Thymus (tissue), 11 donors: ENCODE measurements at regions not wholly inside any gene's neighbourhood (a gene's known extent, or its start where the extent isn't known, plus 50 kb on each side); places are given as distances from the start of the nearest gene placed in this dataset.
"Not testable (repeated sequence)": the region's sequence is repeated elsewhere in the genome, so short reads cannot be mapped to it uniquely, and the experiment has no call there.

Experiments used
- DNase-seq, 9 donors: peaks; one replicate each; pipeline ENCODE4 v3.0.0-alpha.2; 2013; ENCODE audit warnings: low spot score in 9 of 9, low read depth in 6 of 9, missing footprints in 1 of 9
- H3K27ac ChIP-seq, 2 donors: one replicate each; pipeline ENCODE4 v1.5.1; 2013; ENCODE audit warnings: control low read depth in 1 of 2, low read depth in 1 of 2, low read length in 1 of 2, mild to moderate bottlenecking in 1 of 2, moderate library complexity in 1 of 2
- H3K27me3 ChIP-seq, 2 donors: one replicate each; pipeline ENCODE4 v1.5.1; 2013; ENCODE audit warnings: low read length in 1 of 2; ENCODE audit not compliant: control insufficient read depth in 2 of 2, insufficient read depth in 1 of 2
- H3K36me3 ChIP-seq, 2 donors: one replicate each; pipeline ENCODE4 v1.5.1; 2013; ENCODE audit warnings: low read length in 1 of 2, mild to moderate bottlenecking in 1 of 2, moderate library complexity in 1 of 2; ENCODE audit not compliant: control insufficient read depth in 2 of 2, insufficient read depth in 2 of 2
- H3K4me1 ChIP-seq, 2 donors: one replicate each; pipeline ENCODE4 v1.5.1; 2013; ENCODE audit warnings: low read length in 2 of 2; ENCODE audit not compliant: control insufficient read depth in 2 of 2, insufficient read depth in 2 of 2
- H3K4me3 ChIP-seq, 2 donors: one replicate each; pipeline ENCODE4 v1.5.1; 2013; ENCODE audit warnings: low read length in 2 of 2, control low read depth in 1 of 2, mild to moderate bottlenecking in 1 of 2
- H3K9me3 ChIP-seq, 2 donors: one replicate each; pipeline ENCODE4 v1.5.1; 2013; ENCODE audit warnings: low read length in 1 of 2, mild to moderate bottlenecking in 1 of 2; ENCODE audit not compliant: control insufficient read depth in 2 of 2, insufficient read depth in 1 of 2
- WGBS: extraction: QIAGEN DNeasy Blood & Tissue Kit; methylation state at CpG from one replicate; pipeline ENCODE4 v1.1.7; 2013; 5-methylcytosine and 5-hydroxymethylcytosine counted together
- donor health status: healthy.

- H3K9me3 ChIP-seq: no peaks in the 10 kb centered on the region
- no peaks in the 10 kb centered on the region for H3K4me1 ChIP-seq
- WGBS: 96% methylated on average over 12 of the region's 12 CpGs
- no peaks in the 10 kb centered on the region for H3K36me3 ChIP-seq
- no peak overlapping the region for H3K4me3 ChIP-seq
- DNase-seq: no peak
- no peak overlapping the region for H3K27ac ChIP-seq
- no peaks in the 10 kb centered on the region for H3K27me3 ChIP-seq
Observed at GRCh38 chr2:15691586-15692310, 100.1 kb downstream of the DDX1 start.

- 94% methylated on average over 15 of the region's 15 CpGs for WGBS
- Histone ChIP-seq H3K36me3 (no peaks in the 10 kb centered on the region), H3K27me3 (no peaks in the 10 kb centered on the region), H3K4me3 (no peak overlapping the region), H3K9me3 (no peaks in the 10 kb centered on the region), H3K27ac (no peak overlapping the region), H3K4me1 (no peaks in the 10 kb centered on the region)
- no peak for DNase-seq
Observed at GRCh38 chr2:15692551-15693377, 101.1 kb downstream of the DDX1 start.

- Histone ChIP-seq H3K27ac (no peak overlapping the region), H3K4me3 (no peak overlapping the region), H3K4me1 (no peaks in the 10 kb centered on the region), H3K27me3 (no peaks in the 10 kb centered on the region), H3K9me3 (no peaks in the 10 kb centered on the region), H3K36me3 (no peaks in the 10 kb centered on the region)
- 97% methylated on average over 4 of the region's 4 CpGs for WGBS
- DNase-seq: no peak
Observed at GRCh38 chr2:15693382-15693781, 101.7 kb downstream of the DDX1 start.

GRCh38 chr2:15693926-15694588 is 102.4 kb downstream of the DDX1 start:
- no peaks in the 10 kb centered on the region for H3K36me3 ChIP-seq
- no peak for DNase-seq
- H3K27ac ChIP-seq: no peak overlapping the region
- no peak overlapping the region for H3K4me3 ChIP-seq
- H3K4me1 ChIP-seq: no peaks in the 10 kb centered on the region
- WGBS: 92% methylated on average over 16 of the region's 16 CpGs
- H3K9me3 ChIP-seq: no peaks in the 10 kb centered on the region
- no peaks in the 10 kb centered on the region for H3K27me3 ChIP-seq

- no peaks in the 10 kb centered on the region for H3K4me1 ChIP-seq
- H3K27ac ChIP-seq: no peak overlapping the region
- 97% methylated on average over 7 of the region's 7 CpGs for WGBS
- DNase-seq: no peak
- H3K4me3 ChIP-seq: no peak overlapping the region
- no peaks in the 10 kb centered on the region for H3K9me3 ChIP-seq
- H3K27me3 ChIP-seq: no peaks in the 10 kb centered on the region
- H3K36me3 ChIP-seq: no peaks in the 10 kb centered on the region
Observed at GRCh38 chr2:15694589-15694986, 102.9 kb downstream of the DDX1 start.

- no peaks in the 10 kb centered on the region for H3K27me3 ChIP-seq
- no peak overlapping the region for H3K4me3 ChIP-seq
- no peaks in the 10 kb centered on the region for H3K36me3 ChIP-seq
- 95% methylated on average over 9 of the region's 9 CpGs for WGBS
- no peak for DNase-seq
- no peaks in the 10 kb centered on the region for H3K4me1 ChIP-seq
- H3K9me3 ChIP-seq: no peaks in the 10 kb centered on the region
- H3K27ac ChIP-seq: no peak overlapping the region
Observed at GRCh38 chr2:15695582-15696330, 104.1 kb downstream of the DDX1 start.

GRCh38 chr2:15696606-15697170 is 105.0 kb downstream of the DDX1 start:
- not testable (repeated sequence) for H3K36me3 ChIP-seq, H3K27ac ChIP-seq, H3K4me1 ChIP-seq, H3K27me3 ChIP-seq, H3K9me3 ChIP-seq, DNase-seq, H3K4me3 ChIP-seq
- WGBS: 98% methylated on average over 32 of the region's 32 CpGs

GRCh38 chr2:15700131-15700530 is 108.5 kb downstream of the DDX1 start:
- no peak for DNase-seq
- WGBS: 99% methylated on average over 2 of the region's 2 CpGs

More at GRCh38 chr2:15700131-15700530, 108.5 kb downstream of the DDX1 start:
- no peaks in the 10 kb centered on the region for H3K27me3 ChIP-seq
- H3K4me3 ChIP-seq: no peak overlapping the region
- H3K4me1 ChIP-seq: no peaks in the 10 kb centered on the region
- no peaks in the 10 kb centered on the region for H3K36me3 ChIP-seq
- no peak overlapping the region for H3K27ac ChIP-seq
- no peaks in the 10 kb centered on the region for H3K9me3 ChIP-seq
